Liver (tissue), 8 donors: ENCODE measurements at regions not wholly inside any gene's neighbourhood (a gene's known extent, or its start where the extent isn't known, plus 50 kb on each side); places are given as distances from the start of the nearest gene placed in this dataset.

Experiments
- DNase-seq: peaks from one replicate; pipeline ENCODE4 v3.0.0-alpha.2; 2017; ENCODE audit warnings: low spot score
- H3K27ac ChIP-seq, 2 donors: one replicate each; pipeline ENCODE4 v1.7.0; 2013; ENCODE audit warnings: inconsistent platforms in 2 of 2, low read length in 2 of 2, control low read depth in 1 of 2, low read depth in 1 of 2, mild to moderate bottlenecking in 1 of 2
- H3K27me3 ChIP-seq, 4 donors: one replicate each; pipeline versions ENCODE4 v1.6.1 to v1.7.0; 2013; ENCODE audit warnings: low read length in 3 of 4, inconsistent platforms in 1 of 4, mild to moderate bottlenecking in 1 of 4, moderate library complexity in 1 of 4; ENCODE audit not compliant: control insufficient read depth in 4 of 4, insufficient read depth in 4 of 4
- H3K36me3 ChIP-seq, 4 donors: one replicate each; pipeline versions ENCODE4 v1.6.1 to v1.7.0; 2013; ENCODE audit warnings: low read length in 3 of 4, mild to moderate bottlenecking in 3 of 4, low read depth in 1 of 4, moderate library complexity in 1 of 4; ENCODE audit not compliant: control insufficient read depth in 4 of 4, insufficient read depth in 3 of 4
- H3K4me1 ChIP-seq, 4 donors: one replicate each; pipeline versions ENCODE4 v1.6.1 to v1.7.0; 2013; ENCODE audit warnings: low read length in 3 of 4, mild to moderate bottlenecking in 3 of 4, moderate library complexity in 1 of 4; ENCODE audit not compliant: control insufficient read depth in 4 of 4, insufficient read depth in 4 of 4
- H3K4me3 ChIP-seq, 3 donors: one replicate each; pipeline versions ENCODE4 v1.6.1 to v1.7.0; 2013; ENCODE audit warnings: low read length in 3 of 3, control low read depth in 1 of 3, low read depth in 1 of 3, mild to moderate bottlenecking in 1 of 3
- H3K9ac ChIP-seq, 2 donors: one replicate each; pipeline ENCODE4 v1.7.0; 2013; ENCODE audit warnings: low read length in 2 of 2, mild to moderate bottlenecking in 2 of 2, moderate library complexity in 2 of 2, control low read depth in 1 of 2, low read depth in 1 of 2
- H3K9me3 ChIP-seq, 4 donors: one replicate each; pipeline versions ENCODE4 v1.6.1 to v1.7.0; 2013; ENCODE audit warnings: low read length in 3 of 4; ENCODE audit not compliant: control insufficient read depth in 4 of 4
- CTCF ChIP-seq: fragments of 150-350 bp; IDR thresholded peaks from 2 replicates; pipeline ENCODE4 v1.5.1; 2017; ENCODE audit warnings: improper control_type of control experiment, low read depth, low read length; ENCODE audit not compliant: missing input control
- EGR1 ChIP-seq, 2 donors: IDR thresholded peaks; 2 replicates each; pipeline ENCODE4 v1.6.1; 2016 to 2018; ENCODE audit warnings: antibody characterized with exemption in 2 of 2, low read depth in 2 of 2
- FOXA1 ChIP-seq: IDR thresholded peaks from 2 replicates; pipeline ENCODE4 v1.6.1; 2016; ENCODE audit warnings: antibody characterized with exemption
- GABPA ChIP-seq, 2 donors: IDR thresholded peaks in 1 of 2; conservative IDR thresholded peaks in 1 of 2; 2 replicates each; pipeline ENCODE4 v1.6.1; 2016; ENCODE audit warnings: antibody characterized with exemption in 2 of 2, mild to moderate bottlenecking in 1 of 2, moderate library complexity in 1 of 2
- HNF4A ChIP-seq, 2 donors: conservative IDR thresholded peaks; 2 replicates each; pipeline ENCODE4 v1.6.1; 2016; ENCODE audit warnings: antibody characterized with exemption in 2 of 2, mild to moderate bottlenecking in 2 of 2
- HNF4G ChIP-seq: IDR thresholded peaks from 2 replicates; pipeline ENCODE4 v1.6.1; 2016; ENCODE audit warnings: antibody characterized with exemption
- JUND ChIP-seq, 2 donors: IDR thresholded peaks; 2 replicates each; pipeline ENCODE4 v1.6.1; 2016; ENCODE audit warnings: antibody characterized with exemption in 2 of 2
- MAX ChIP-seq: IDR thresholded peaks from 2 replicates; pipeline ENCODE4 v1.6.1; 2016; ENCODE audit warnings: antibody characterized with exemption
- NR2F2 ChIP-seq: IDR thresholded peaks from 2 replicates; pipeline ENCODE4 v1.6.1; 2016; ENCODE audit warnings: antibody characterized with exemption
- RAD21 ChIP-seq, 2 donors: IDR thresholded peaks; 2 replicates each; pipeline ENCODE4 v1.6.1; 2016; ENCODE audit warnings: antibody characterized with exemption in 2 of 2, mild to moderate bottlenecking in 2 of 2
- REST ChIP-seq: IDR thresholded peaks from 2 replicates; pipeline ENCODE4 v1.6.1; 2016; ENCODE audit warnings: antibody characterized with exemption, mild to moderate bottlenecking
- RXRA ChIP-seq, 2 donors: IDR thresholded peaks; 2 replicates each; pipeline ENCODE4 v1.6.1; 2017 to 2018; ENCODE audit warnings: antibody characterized with exemption in 2 of 2, mild to moderate bottlenecking in 1 of 2
- SP1 ChIP-seq: IDR thresholded peaks from 2 replicates; pipeline ENCODE4 v1.6.1; 2018; ENCODE audit warnings: antibody characterized with exemption, mild to moderate bottlenecking
- TAF1 ChIP-seq: conservative IDR thresholded peaks from 2 replicates; pipeline ENCODE4 v1.6.1; 2016; ENCODE audit warnings: antibody characterized with exemption, mild to moderate bottlenecking
- YY1 ChIP-seq: IDR thresholded peaks from 2 replicates; pipeline ENCODE4 v1.6.1; 2016; ENCODE audit warnings: antibody characterized with exemption, mild to moderate bottlenecking
- WGBS: extraction: QIAGEN DNeasy Blood & Tissue Kit; methylation state at CpG from one replicate; pipeline ENCODE4 v1.1.7; 2013; 5-methylcytosine and 5-hydroxymethylcytosine counted together
- donor health status: healthy.
- donor health status: healthy.
- donor health status: healthy.
- donor health status: healthy.
- donor health status: healthy.

GRCh38 chr2:122062506-122062905, 307.1 kb downstream of the TSN start:
- DNase-seq, result no peak
- no peaks in the 10 kb centered on the region for H3K4me1 ChIP-seq
- no peaks in the 10 kb centered on the region for H3K27me3 ChIP-seq
- WGBS, result 59% methylated on average over 4 of the region's 4 CpGs
- H3K9ac ChIP-seq, result no peak overlapping the region
- TF ChIP-seq TAF1 (no peak), CTCF (no peak), EGR1 (IDR thresholded peaks at IDR 0.05; ENCODE audit: low read depth in 2 of 2) (no peak), RXRA (IDR thresholded peaks at IDR 0.05) (no peak), HNF4G (no peak), NR2F2 (no peak), GABPA (IDR thresholded peaks at IDR 0.05 in 1 of 2, conservative IDR thresholded peaks at IDR 0.05 in 1 of 2) (no peak)
- no peak overlapping the region for H3K4me3 ChIP-seq
- H3K27ac ChIP-seq, result no peak overlapping the region
- H3K9me3 ChIP-seq, result no peaks in the 10 kb centered on the region
- H3K36me3 ChIP-seq, result no peaks in the 10 kb centered on the region

GRCh38 chr2:122063716-122064115, 308.3 kb downstream of the TSN start:
- Histone ChIP-seq H3K27ac (no peak overlapping the region), H3K36me3 (no peaks in the 10 kb centered on the region), H3K9ac (no peak overlapping the region), H3K4me3 (no peak overlapping the region), H3K27me3 (no peaks in the 10 kb centered on the region), H3K4me1 (no peaks in the 10 kb centered on the region), H3K9me3 (no peaks in the 10 kb centered on the region)
- TF ChIP-seq FOXA1, result no peak
- TF ChIP-seq TAF1, result no peak
- TF ChIP-seq JUND (IDR thresholded peaks at IDR 0.05), result no peak
- TF ChIP-seq MAX, result no peak
- no peak for TF ChIP-seq HNF4G
- no peak for TF ChIP-seq CTCF
- no peak for TF ChIP-seq YY1
- no peak for TF ChIP-seq GABPA (IDR thresholded peaks at IDR 0.05 in 1 of 2, conservative IDR thresholded peaks at IDR 0.05 in 1 of 2)
- no peak for TF ChIP-seq NR2F2
- TF ChIP-seq HNF4A (conservative IDR thresholded peaks at IDR 0.05), result no peak
- no peak for TF ChIP-seq SP1
- no peak for TF ChIP-seq RXRA (IDR thresholded peaks at IDR 0.05)
- DNase-seq, result no peak
- WGBS, result 83% methylated on average over 3 of the region's 3 CpGs

GRCh38 chr2:122070241-122070731, 314.8 kb downstream of the TSN start:
- DNase-seq, result no peak
- no peaks in the 10 kb centered on the region for H3K4me1 ChIP-seq
- no peaks in the 10 kb centered on the region for H3K27me3 ChIP-seq
- 64% methylated on average over 7 of the region's 7 CpGs for WGBS
- H3K9ac ChIP-seq, result no peak overlapping the region
- H3K4me3 ChIP-seq, result no peak overlapping the region
- TF ChIP-seq REST (no peak), RAD21 (IDR thresholded peaks at IDR 0.05) (no peak)
- no peaks in the 10 kb centered on the region for H3K36me3 ChIP-seq
- no peak overlapping the region for H3K27ac ChIP-seq
- H3K9me3 ChIP-seq, result no peaks in the 10 kb centered on the region
